Gastroesophageal sphincter (tissue), 3 donors: ENCODE measurements at regions not wholly inside any gene's neighbourhood (a gene's known extent, or its start where the extent isn't known, plus 50 kb on each side); places are given as distances from the start of the nearest gene placed in this dataset.

Experiments used
- CTCF ChIP-seq, 4 experiments: fragments of 200-600 bp in 2 of 4; fragments of 450-650 bp in 2 of 4; sonication (generic) in 1 of 4; IDR thresholded peaks; one replicate each; pipeline ENCODE4 v1.5.1; 2017 to 2019; ENCODE audit warnings: antibody characterized with exemption in 4 of 4, mild to moderate bottlenecking in 2 of 4, moderate library complexity in 2 of 4
- POLR2A ChIP-seq, 2 donors: fragments of 450-650 bp; IDR thresholded peaks; one replicate each; pipeline ENCODE4 v1.6.1; 2017; ENCODE audit warnings: antibody characterized with exemption in 2 of 2, mild to moderate bottlenecking in 2 of 2, moderate library complexity in 1 of 2

- no peak for TF ChIP-seq POLR2A (IDR thresholded peaks at IDR 0.05)
- TF ChIP-seq CTCF (IDR thresholded peaks at IDR 0.05), result no peak
Measured at GRCh38 chr2:195121341-195121740, 535.7 kb upstream of the SLC39A10 start.
